NCI-H1105 treated with DMSO at 0.1 percent for 48 hours (cell line): ENCODE measurements at regions not wholly inside any gene's neighbourhood (a gene's known extent, or its start where the extent isn't known, plus 50 kb on each side); places are given as distances from the start of the nearest gene placed in this dataset.
"Not testable (repeated sequence)": the region's sequence is repeated elsewhere in the genome, so short reads cannot be mapped to it uniquely, and the experiment has no call there.

Experiments used
- DNase-seq: peaks from one replicate; lab custom pipeline; 2025; lab: John Stamatoyannopoulos, UW

- DNase-seq = no peak
These were observed 105.7 kb downstream of the RTP4 start for GRCh38 chr3:187473778-187474406.

- DNase-seq = not testable (repeated sequence)
These were observed 98.1 kb downstream of the RTP4 start for GRCh38 chr3:187466306-187466705.

GRCh38 chr3:187465503-187465902 lies 97.3 kb downstream of the RTP4 start:
- no peak for DNase-seq

- no peak for DNase-seq
These were observed 96.5 kb downstream of the RTP4 start for GRCh38 chr3:187464682-187465081.

GRCh38 chr3:187458921-187459320 lies 90.7 kb downstream of the RTP4 start:
- DNase-seq = no peak

GRCh38 chr3:187458383-187458782 lies 90.2 kb downstream of the RTP4 start:
- DNase-seq = no peak

- no peak for DNase-seq
These were observed 88.1 kb downstream of the RTP4 start for GRCh38 chr3:187456250-187456649.

GRCh38 chr3:187454085-187454815 lies 86.1 kb downstream of the RTP4 start:
- DNase-seq = no peak

- DNase-seq = no peak
These were observed 82.4 kb downstream of the RTP4 start for GRCh38 chr3:187450431-187451190.

- no peak for DNase-seq
These were observed 80.5 kb downstream of the RTP4 start for GRCh38 chr3:187448674-187449073.

- no peak for DNase-seq
These were observed 79.6 kb downstream of the RTP4 start for GRCh38 chr3:187447737-187448136.

GRCh38 chr3:187445356-187445755 lies 77.2 kb downstream of the RTP4 start:
- peak; percentile 88 for DNase-seq

GRCh38 chr3:187434524-187434923 lies 66.3 kb downstream of the RTP4 start:
- peak; percentile 80 for DNase-seq

GRCh38 chr3:187430576-187430975 lies 62.4 kb downstream of the RTP4 start:
- no peak for DNase-seq
